ENCODE measurements at regions not wholly inside any gene's neighbourhood (a gene's known extent, or its start where the extent isn't known, plus 50 kb on each side); places are given as distances from the start of the nearest gene placed in this dataset.
A peak's percentile ranks its signal among the peaks of the same experiment; 100 is the strongest.

GRCh38 chr16:5416013-5416412 lies 318.4 kb upstream of the EEF2KMT start:
- TF ChIP-seq POLR2A (IDR thresholded peaks at IDR 0.05; ENCODE audit: extremely low read depth, insufficient read length) (no peak), MAX (IDR thresholded peaks at IDR 0.05; ENCODE audit: low read depth, low read length) (no peak), CTCF (IDR thresholded peaks at IDR 0.05; ENCODE audit: low read depth, low read length) (no peak)
- no peak overlapping the region for H3K4me3 ChIP-seq (ENCODE audit: low read depth, low read length)
- DNase-seq (ENCODE audit: low read depth), result no peak

GRCh38 chr16:5415123-5415522 lies 317.5 kb upstream of the EEF2KMT start:
- H3K4me3 ChIP-seq (ENCODE audit: low read depth, low read length), result no peak overlapping the region
- no peak for DNase-seq (ENCODE audit: low read depth)
- TF ChIP-seq CTCF (IDR thresholded peaks at IDR 0.05; ENCODE audit: low read depth, low read length) (peak; percentile 4), MAX (IDR thresholded peaks at IDR 0.05; ENCODE audit: low read depth, low read length) (no peak)

GRCh38 chr16:5412731-5413130 lies 315.1 kb upstream of the EEF2KMT start:
- H3K4me3 ChIP-seq (ENCODE audit: low read depth, low read length), result no peak overlapping the region
- no peak for TF ChIP-seq POLR2A (IDR thresholded peaks at IDR 0.05; ENCODE audit: extremely low read depth, insufficient read length)
- no peak for TF ChIP-seq MAX (IDR thresholded peaks at IDR 0.05; ENCODE audit: low read depth, low read length)
- no peak for DNase-seq (ENCODE audit: low read depth)

- no peak for DNase-seq (ENCODE audit: low read depth)
- TF ChIP-seq MYC (IDR thresholded peaks at IDR 0.05; ENCODE audit: low read depth, low read length) (no peak), CTCF (IDR thresholded peaks at IDR 0.05; ENCODE audit: low read depth, low read length) (no peak), POLR2A (IDR thresholded peaks at IDR 0.05; ENCODE audit: extremely low read depth, insufficient read length) (no peak), MAX (IDR thresholded peaks at IDR 0.05; ENCODE audit: low read depth, low read length) (no peak)
- H3K4me3 ChIP-seq (ENCODE audit: low read depth, low read length), result no peak overlapping the region
Measured at GRCh38 chr16:5398203-5398602, 300.6 kb upstream of the EEF2KMT start.

- no peak overlapping the region for H3K4me3 ChIP-seq (ENCODE audit: low read depth, low read length)
- TF ChIP-seq MAX (IDR thresholded peaks at IDR 0.05; ENCODE audit: low read depth, low read length), result no peak
- no peak for TF ChIP-seq POLR2A (IDR thresholded peaks at IDR 0.05; ENCODE audit: extremely low read depth, insufficient read length)
- no peak for TF ChIP-seq CTCF (IDR thresholded peaks at IDR 0.05; ENCODE audit: low read depth, low read length)
- no peak for TF ChIP-seq MYC (IDR thresholded peaks at IDR 0.05; ENCODE audit: low read depth, low read length)
- no peak for DNase-seq (ENCODE audit: low read depth)
Measured at GRCh38 chr16:5396880-5397279, 299.3 kb upstream of the EEF2KMT start.

GRCh38 chr16:5393070-5393469 lies 295.5 kb upstream of the EEF2KMT start:
- DNase-seq (ENCODE audit: low read depth), result no peak
- no peak for TF ChIP-seq CTCF (IDR thresholded peaks at IDR 0.05; ENCODE audit: low read depth, low read length)
- TF ChIP-seq POLR2A (IDR thresholded peaks at IDR 0.05; ENCODE audit: extremely low read depth, insufficient read length), result no peak
- no peak for TF ChIP-seq MAX (IDR thresholded peaks at IDR 0.05; ENCODE audit: low read depth, low read length)
- TF ChIP-seq MYC (IDR thresholded peaks at IDR 0.05; ENCODE audit: low read depth, low read length), result no peak
- H3K4me3 ChIP-seq (ENCODE audit: low read depth, low read length), result no peak overlapping the region
